Renal cortex interstitium (tissue), 11 donors: ENCODE measurements at regions not wholly inside any gene's neighbourhood (a gene's known extent, or its start where the extent isn't known, plus 50 kb on each side); places are given as distances from the start of the nearest gene placed in this dataset.
"Not testable (repeated sequence)": the region's sequence is repeated elsewhere in the genome, so short reads cannot be mapped to it uniquely, and the experiment has no call there.

ENCODE experiments used
- DNase-seq, 11 donors: peaks; one replicate each; pipeline ENCODE4 v3.0.0-alpha.2; 2013; ENCODE audit warnings: low read depth in 9 of 11, low spot score in 4 of 11; ENCODE audit errors: extremely low read depth in 1 of 11

DNA sequence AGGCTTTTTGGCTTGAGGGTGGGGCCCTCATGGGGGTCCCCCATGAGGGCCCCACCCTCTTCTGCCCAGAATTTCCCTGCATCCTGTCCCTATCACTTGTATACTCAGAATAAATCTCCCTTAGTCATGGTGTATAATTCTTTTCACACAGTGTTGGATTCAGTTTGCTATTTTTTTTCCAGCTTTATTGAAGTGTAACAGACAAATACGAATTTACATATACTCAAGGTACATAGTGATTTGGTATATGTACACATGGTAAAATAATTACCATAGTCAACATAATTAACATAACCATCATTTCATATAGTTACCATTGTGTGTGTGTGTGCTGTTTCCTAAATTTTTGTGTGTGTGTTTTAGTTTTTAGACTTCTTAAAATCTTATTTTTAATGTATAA is 289.4 kb downstream of the CNTNAP3B start:
- not testable (repeated sequence) for DNase-seq

GRCh38 chr9:41838953-41839352 is 290.3 kb downstream of the CNTNAP3B start:
- not testable (repeated sequence) for DNase-seq

- DNase-seq = not testable (repeated sequence)
Measured at GRCh38 chr9:41838562-41838851, 290.7 kb downstream of the CNTNAP3B start.

DNA sequence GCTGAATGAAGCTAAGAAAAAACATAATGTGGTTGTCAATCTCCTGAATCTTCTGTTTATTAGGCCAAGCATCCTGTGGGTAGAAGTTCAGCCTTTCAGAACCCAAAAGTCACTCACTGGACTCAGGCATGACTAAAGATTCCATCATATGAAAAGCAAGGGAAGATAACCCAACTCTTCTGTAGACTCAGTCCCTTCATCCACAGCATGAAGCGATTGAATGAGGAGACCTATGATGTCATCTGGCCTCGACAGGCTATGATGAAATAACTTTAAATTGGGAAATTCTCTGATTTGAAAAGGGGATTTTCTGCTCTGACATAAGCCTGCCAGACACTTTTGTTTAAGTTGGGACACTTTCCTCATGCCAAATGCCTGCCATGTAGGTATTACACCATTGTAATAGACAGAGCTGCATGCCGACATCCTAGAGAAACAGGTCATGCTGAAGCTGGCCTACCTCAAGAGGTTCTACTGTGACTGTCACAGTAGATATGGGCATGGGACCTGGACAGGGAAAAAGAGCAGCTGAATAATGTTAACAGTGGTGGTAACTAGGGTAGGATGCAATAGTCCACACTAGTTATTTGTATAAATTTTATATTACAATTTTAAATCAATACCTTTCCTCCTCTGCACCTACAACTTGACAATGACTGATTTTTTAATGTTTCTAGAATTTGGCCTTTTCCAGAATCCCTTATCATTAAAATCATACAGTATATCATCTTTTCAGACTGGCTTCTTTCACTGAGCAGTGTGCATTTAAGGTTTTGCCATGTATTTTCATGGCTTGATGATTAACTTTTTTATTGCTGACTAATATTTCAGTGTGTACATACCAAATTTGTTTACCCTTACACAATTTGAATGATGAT is 291.3 kb downstream of the CNTNAP3B start:
- not testable (repeated sequence) for DNase-seq

GRCh38 chr9:41833108-41833507 is 296.1 kb downstream of the CNTNAP3B start:
- DNase-seq = not testable (repeated sequence)

DNA sequence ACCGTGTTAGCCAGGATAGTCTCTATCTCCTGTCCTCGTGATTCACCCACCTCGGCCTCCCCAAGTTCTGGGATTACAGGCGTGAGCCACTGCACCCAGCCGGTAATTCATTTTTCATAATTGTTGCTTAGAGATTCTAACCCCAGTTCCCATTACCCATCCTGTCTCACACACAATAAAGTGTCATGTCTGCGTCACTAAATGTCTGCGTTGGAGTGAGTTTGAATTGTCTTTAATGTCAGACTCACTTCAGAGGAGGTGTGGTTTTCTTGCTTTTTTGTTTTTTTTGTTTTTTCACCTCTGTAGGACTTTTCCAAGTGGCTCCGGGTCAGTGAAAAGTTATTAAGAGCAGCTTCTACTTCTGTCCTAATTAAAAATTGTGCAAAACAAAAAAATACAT is 304.5 kb downstream of the CNTNAP3B start:
- DNase-seq = not testable (repeated sequence)

DNA sequence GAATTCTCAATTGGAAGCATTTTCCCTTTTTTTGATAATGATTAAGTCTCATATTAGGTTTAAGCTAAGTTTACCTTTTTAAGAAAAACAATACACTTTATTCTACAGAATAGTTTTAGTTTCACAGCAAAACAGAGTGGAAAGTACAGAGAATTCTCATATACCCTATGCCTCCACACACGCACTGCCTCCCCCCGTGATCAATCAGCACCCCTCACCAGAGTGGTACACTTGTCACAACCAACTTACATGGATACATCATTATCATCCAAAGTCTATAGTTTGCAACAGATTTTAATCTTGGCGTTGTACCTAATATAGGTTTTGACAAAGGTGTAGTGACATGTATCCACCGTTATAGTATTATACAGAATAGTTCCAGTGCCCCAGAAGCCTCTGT is 326.5 kb downstream of the CNTNAP3B start:
- not testable (repeated sequence) for DNase-seq

- DNase-seq = not testable (repeated sequence)
Measured at GRCh38 chr9:41798684-41799083, 330.5 kb downstream of the CNTNAP3B start.

DNA sequence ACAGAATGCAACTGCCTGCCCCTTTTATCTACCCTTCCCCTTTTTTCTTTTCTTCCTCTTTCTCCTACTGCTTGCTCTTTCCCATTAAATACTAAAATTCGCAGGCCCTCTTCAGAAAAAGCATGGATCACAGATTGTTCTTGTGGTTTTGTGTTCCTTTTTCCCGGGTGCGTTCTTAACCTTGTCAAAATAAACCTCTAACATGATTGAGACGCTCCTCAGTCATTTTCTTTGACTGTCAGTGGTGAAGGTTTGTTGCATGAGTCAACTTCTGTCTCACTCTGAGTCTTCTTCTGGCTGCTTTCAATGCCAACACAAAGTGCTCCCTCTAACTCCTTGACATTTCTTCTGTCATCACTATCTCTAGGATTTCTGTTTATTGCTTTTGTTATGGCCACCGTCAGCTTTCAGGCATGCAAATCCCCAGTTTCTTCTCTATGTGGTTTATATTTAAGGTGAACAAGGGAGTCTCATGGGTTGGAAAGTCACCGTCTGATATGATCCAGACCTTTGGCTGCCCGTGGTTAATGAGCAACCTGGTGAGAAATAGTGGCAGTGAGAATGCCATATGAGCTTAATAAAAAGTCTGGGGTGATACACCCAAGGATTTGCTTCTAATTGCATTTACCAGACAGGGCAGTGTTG is 338.4 kb downstream of the CNTNAP3B start:
- DNase-seq = peak in 2 of 11 donors; percentile 9 to 14

DNA sequence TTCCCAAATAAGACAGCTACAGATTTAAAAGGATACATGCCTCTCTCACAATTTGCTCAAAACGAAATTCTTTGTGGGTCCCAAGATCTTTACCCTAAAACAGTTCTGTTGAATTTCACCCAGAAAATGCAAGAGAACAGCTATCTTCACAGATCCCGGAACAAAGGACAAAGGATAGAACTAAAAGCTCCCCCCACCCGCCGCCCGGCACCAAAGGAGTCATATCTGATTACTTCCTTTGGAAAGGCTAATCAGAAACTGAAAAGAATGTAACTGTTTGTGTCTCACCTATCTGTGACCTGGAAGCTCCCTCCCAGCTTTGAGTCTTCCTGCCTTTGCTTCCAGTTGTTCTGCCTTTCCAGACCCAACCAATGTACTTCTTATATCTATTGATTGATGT is 339.2 kb downstream of the CNTNAP3B start:
- DNase-seq = not testable (repeated sequence)

- DNase-seq = not testable (repeated sequence)
Measured at GRCh38 chr9:41789387-41789786, 339.8 kb downstream of the CNTNAP3B start.

GRCh38 chr9:41787951-41788350 is 341.3 kb downstream of the CNTNAP3B start:
- not testable (repeated sequence) for DNase-seq

DNA sequence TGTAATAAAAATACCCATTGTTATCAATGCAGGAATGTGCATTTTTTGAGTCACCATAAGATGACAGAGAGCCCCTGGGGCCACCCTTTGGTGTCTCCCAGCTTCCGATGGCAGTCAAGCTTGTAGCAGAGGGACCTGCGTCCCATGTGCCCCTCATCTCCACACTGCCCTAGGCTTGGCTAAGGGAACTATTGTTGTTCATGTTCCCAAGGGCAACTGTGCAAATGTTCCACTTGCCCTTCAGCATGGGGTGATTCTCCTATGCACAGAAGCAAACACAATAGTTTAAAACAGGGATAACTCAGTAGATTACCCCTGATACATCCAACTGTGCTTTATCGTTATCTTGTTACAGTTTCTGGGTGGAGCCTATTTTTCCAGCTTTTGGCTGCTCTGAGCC is 342.0 kb downstream of the CNTNAP3B start:
- DNase-seq = not testable (repeated sequence)

DNA sequence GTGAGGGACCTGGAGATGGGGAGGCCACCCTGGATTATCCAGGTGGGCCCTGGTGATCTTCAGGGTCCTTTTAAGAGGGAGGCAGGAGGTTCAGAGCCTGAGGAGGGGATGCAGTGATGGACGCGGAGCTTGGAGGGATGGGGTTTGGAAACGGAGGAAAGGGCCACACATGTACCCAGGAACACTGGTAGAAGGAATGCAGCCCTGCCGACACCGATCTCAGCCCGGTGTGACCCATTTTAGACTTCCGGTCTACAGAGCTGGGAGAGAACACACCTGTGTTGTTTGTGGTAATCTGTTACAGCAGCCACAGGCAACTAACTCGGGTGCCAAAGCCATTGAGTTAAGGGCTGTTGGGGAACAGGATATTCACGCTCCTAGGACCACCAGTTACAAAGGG is 345.2 kb downstream of the CNTNAP3B start:
- DNase-seq = not testable (repeated sequence)

DNA sequence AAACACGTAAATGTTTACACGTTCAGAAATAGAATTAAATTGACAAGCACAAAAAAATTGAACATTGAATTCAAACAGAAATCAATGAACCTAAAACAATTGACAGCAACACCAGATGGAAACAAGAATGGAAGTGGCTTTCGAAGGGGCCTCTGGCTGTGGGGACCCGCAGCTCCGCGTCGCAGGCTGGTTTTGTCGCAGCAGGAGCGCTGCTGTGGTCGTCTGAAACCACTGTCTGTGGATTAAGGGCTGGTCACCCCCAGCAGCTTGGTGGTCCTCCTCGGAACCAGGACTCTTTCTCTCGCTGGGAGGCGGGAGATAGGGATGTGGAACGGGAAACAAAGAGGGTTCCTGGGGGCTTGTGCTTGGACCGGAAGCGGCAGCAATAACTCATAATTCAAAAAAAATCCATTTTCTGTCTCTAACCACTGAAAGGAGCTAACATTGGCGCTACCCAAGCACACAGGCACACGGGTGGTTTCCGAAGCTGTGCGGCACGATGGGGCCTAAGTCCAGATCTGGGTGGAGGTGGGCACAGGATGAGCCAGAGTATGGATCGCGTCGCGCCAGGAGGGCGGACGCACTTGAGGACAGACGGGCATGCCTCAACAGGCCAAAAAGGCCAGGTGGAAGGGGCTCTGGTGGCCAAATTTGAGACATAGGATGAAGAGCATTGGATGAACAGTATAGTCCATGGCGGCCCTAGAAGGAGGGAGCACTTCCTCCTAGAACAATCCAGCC is 346.0 kb downstream of the CNTNAP3B start:
- DNase-seq = not testable (repeated sequence)

- DNase-seq = not testable (repeated sequence)
Measured at GRCh38 chr9:41781899-41782298, 347.3 kb downstream of the CNTNAP3B start.

DNA sequence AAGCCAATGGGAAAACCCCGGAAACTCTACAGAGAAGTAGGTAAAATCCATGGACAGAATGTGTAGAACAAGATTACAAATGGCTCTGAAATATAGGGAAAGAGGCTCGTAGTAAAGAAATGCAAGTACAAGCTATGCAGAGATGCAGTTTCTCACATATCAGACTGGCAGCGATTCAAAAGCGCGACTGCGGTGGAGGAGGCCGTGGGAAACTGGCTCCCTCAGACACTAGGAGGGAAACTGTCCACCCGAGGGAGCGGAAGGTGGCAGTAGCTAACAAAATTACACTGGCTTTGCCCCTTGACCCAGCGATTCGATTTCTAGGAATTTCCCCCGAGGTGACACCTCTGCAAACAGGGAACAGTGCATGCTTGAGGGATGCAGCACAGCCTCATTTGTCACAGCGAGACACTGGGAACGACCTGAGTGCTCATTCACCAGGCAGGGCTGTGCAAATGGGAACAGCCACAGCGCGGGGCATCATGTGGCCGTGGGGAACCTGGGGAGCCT is 349.3 kb downstream of the CNTNAP3B start:
- peak in 2 of 11 donors; percentile 4 to 5 for DNase-seq

- DNase-seq = not testable (repeated sequence)
Measured at GRCh38 chr9:41779192-41779591, 350.0 kb downstream of the CNTNAP3B start.

DNA sequence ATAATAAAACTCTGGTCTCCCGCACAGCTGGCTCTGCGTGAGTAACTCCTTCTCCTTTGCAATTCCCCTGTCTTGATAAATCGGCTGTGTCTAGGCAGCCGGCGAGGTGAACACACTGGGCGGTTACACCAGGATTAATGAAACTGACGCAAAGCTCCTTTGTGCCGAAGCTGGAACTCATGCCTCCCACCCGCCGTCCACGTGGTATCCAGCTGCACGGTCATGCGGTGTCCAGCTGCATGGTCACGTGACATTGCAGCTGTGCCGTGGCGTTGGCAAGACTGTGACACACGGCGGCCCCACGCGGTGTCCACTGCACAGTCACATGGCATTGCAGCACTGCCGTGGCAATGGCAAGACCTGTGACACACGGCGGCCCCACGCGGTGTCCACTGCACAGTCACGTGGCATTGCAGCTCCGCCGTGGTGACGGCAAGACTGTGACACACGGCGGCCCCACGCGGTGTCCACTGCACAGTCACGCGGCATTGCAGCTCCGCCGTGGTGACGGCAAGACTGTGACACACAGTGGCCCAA is 350.6 kb downstream of the CNTNAP3B start:
- DNase-seq = not testable (repeated sequence)
